Activated T-cell treated with anti-CD3 and anti-CD28 coated beads, Interleukin-2, amount 50 U/mL, for 24 hours (primary cell): ENCODE measurements at regions not wholly inside any gene's neighbourhood (a gene's known extent, or its start where the extent isn't known, plus 50 kb on each side); places are given as distances from the start of the nearest gene placed in this dataset.
"Not testable (repeated sequence)": the region's sequence is repeated elsewhere in the genome, so short reads cannot be mapped to it uniquely, and the experiment has no call there.

Source experiments
- DNase-seq: peaks from one replicate; pipeline ENCODE4 v3.0.0-alpha.2; 2020
- H3K27ac Mint-ChIP-seq: 2 replicates; pipeline ENCODE4 v1.8.0; 2020; ENCODE audit warnings: mild to moderate bottlenecking, mixed read lengths
- H3K27me3 Mint-ChIP-seq: 2 replicates; pipeline ENCODE4 v1.8.0; 2020; ENCODE audit warnings: mixed read lengths
- H3K36me3 Mint-ChIP-seq: 2 replicates; pipeline ENCODE4 v1.8.0; 2020; ENCODE audit warnings: low read depth, mixed read lengths
- H3K4me1 Mint-ChIP-seq: 2 replicates; pipeline ENCODE4 v1.8.0; 2020; ENCODE audit warnings: low read depth, mixed read lengths
- H3K4me3 Mint-ChIP-seq: 2 replicates; pipeline ENCODE4 v1.8.0; 2020; ENCODE audit warnings: mild to moderate bottlenecking, moderate library complexity, mixed read lengths
- H3K9me3 Mint-ChIP-seq: 2 replicates; pipeline ENCODE4 v1.8.0; 2020; ENCODE audit warnings: mixed read lengths

- no peak for DNase-seq
- Mint-ChIP-seq H3K36me3 (peaks cover 18% of the 10 kb centered on the region), H3K27ac (peak overlapping the region; percentile 87), H3K27me3 (no peaks in the 10 kb centered on the region), H3K9me3 (peaks cover 9% of the 10 kb centered on the region), H3K4me1 (peaks cover 87% of the 10 kb centered on the region), H3K4me3 (no peak overlapping the region)
These were observed 92.3 kb upstream of the CD44 start for GRCh38 chr11:35046681-35047080.

DNA sequence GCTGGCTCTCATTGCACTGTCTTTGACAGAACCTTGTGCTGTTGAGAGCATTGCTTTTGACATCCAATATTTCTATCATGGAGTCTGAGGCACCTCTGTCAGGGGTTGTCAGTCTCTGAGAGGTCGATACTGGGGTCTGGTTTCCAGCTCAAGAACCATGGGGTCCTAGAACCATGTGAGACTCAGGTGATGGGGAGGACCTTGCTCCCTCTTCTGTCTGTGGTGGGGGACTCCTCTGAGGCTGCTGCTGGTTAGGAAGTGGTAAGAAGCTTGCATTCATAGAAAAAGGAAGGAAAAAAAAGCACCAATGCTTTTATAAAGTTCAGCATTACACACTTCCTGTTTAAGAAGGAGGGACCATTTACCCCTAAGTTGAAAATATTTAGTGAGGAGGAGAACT lies 91.8 kb upstream of the CD44 start:
- H3K27ac Mint-ChIP-seq = peak overlapping the region; percentile 87
- H3K36me3 Mint-ChIP-seq = peaks cover 18% of the 10 kb centered on the region
- H3K4me1 Mint-ChIP-seq = peaks cover 85% of the 10 kb centered on the region
- peaks cover 9% of the 10 kb centered on the region for H3K9me3 Mint-ChIP-seq
- no peak for DNase-seq
- no peaks in the 10 kb centered on the region for H3K27me3 Mint-ChIP-seq
- peak overlapping the region; percentile 30 for H3K4me3 Mint-ChIP-seq

- Mint-ChIP-seq H3K4me1 (peaks cover 85% of the 10 kb centered on the region), H3K9me3 (peaks cover 9% of the 10 kb centered on the region), H3K36me3 (peaks cover 18% of the 10 kb centered on the region), H3K4me3 (no peak overlapping the region), H3K27ac (peak overlapping the region; percentile 63), H3K27me3 (no peaks in the 10 kb centered on the region)
- DNase-seq = no peak
These were observed 91.2 kb upstream of the CD44 start for GRCh38 chr11:35047769-35048168.

DNA sequence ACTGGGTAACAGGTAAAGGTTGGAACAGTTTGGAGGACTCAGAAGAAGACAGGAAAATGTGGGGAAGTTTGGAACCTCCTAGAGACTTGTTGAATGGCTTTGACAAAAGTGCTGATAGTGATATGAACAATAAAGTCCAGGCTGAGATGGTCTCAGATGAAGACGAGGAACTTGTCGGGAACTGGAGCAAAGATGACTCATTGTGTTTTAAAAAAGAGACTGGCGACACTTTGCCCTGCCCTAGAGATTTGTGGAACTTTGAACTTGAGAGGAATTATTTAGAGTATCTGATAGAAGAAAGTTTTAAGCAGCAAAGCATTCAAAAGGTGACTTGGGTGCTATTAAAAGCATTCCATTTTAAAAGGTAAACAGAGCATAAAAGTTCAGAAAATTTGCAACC lies 90.6 kb upstream of the CD44 start:
- peaks cover 82% of the 10 kb centered on the region for H3K4me1 Mint-ChIP-seq
- H3K27me3 Mint-ChIP-seq = not testable (repeated sequence)

GRCh38 chr11:35049859-35050531 lies 89.0 kb upstream of the CD44 start:
- no peak for DNase-seq
- peaks cover 18% of the 10 kb centered on the region for H3K36me3 Mint-ChIP-seq
- peaks cover 75% of the 10 kb centered on the region for H3K4me1 Mint-ChIP-seq
- H3K9me3 Mint-ChIP-seq = peaks cover 9% of the 10 kb centered on the region
- H3K27me3 Mint-ChIP-seq = no peaks in the 10 kb centered on the region
- H3K4me3 Mint-ChIP-seq = peak overlapping the region; percentile 71
- H3K27ac Mint-ChIP-seq = peak overlapping the region; percentile 84

More for the DNA sequence above, 90.6 kb upstream of the CD44 start:
- not testable (repeated sequence) for H3K9me3 Mint-ChIP-seq, H3K4me3 Mint-ChIP-seq, DNase-seq
- H3K27ac Mint-ChIP-seq = peak overlapping the region; percentile 63
- H3K36me3 Mint-ChIP-seq = peaks cover 18% of the 10 kb centered on the region

GRCh38 chr11:35050541-35050995 lies 88.4 kb upstream of the CD44 start:
- DNase-seq = no peak
- H3K9me3 Mint-ChIP-seq = peaks cover 13% of the 10 kb centered on the region
- H3K36me3 Mint-ChIP-seq = peaks cover 24% of the 10 kb centered on the region
- H3K4me3 Mint-ChIP-seq = peak overlapping the region; percentile 71
- no peaks in the 10 kb centered on the region for H3K27me3 Mint-ChIP-seq
- peaks cover 71% of the 10 kb centered on the region for H3K4me1 Mint-ChIP-seq
- H3K27ac Mint-ChIP-seq = peak overlapping the region; percentile 84

DNA sequence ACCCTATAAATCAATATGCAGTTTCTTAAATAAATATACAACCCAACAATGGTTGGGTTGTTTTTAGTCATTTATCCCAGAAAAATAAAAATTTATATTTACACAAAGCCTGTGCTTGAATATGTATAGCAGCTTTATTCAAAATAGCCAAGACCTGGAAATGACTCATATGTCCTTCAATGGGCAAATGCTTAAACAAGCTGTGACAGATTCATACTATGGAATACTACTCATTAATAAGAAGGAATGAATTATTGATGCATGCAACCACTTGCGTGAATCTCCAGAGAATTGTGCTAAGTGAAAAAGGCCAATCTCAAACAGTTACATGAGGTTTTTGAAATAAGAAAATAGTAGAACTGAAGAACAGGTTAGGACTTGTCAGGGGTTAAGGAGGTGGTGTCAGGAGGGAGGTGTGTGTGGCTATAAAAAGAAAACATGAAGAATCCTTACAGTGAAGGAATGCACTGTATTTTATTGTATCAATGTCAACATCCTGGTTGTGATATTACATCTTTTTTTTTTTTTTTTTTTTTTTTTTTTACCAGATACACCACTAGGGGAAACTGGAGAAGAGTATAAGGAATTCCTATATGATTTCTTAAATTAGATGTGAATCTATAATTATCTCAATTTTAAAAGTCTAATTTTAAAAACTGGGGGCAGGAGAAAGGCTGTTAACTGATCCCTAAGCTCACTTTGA lies 82.4 kb upstream of the CD44 start:
- no peak for DNase-seq
- H3K4me3 Mint-ChIP-seq = no peak overlapping the region
- no peak overlapping the region for H3K27ac Mint-ChIP-seq
- H3K4me1 Mint-ChIP-seq = peaks cover 57% of the 10 kb centered on the region
- no peaks in the 10 kb centered on the region for H3K27me3 Mint-ChIP-seq
- peaks cover 21% of the 10 kb centered on the region for H3K9me3 Mint-ChIP-seq
- H3K36me3 Mint-ChIP-seq = peaks cover 22% of the 10 kb centered on the region

GRCh38 chr11:35057926-35058668 lies 80.9 kb upstream of the CD44 start:
- Mint-ChIP-seq H3K36me3 (peaks cover 22% of the 10 kb centered on the region), H3K27ac (no peak overlapping the region), H3K4me3 (no peak overlapping the region), H3K9me3 (peaks cover 21% of the 10 kb centered on the region), H3K4me1 (peaks cover 51% of the 10 kb centered on the region), H3K27me3 (no peaks in the 10 kb centered on the region)
- no peak for DNase-seq

DNA sequence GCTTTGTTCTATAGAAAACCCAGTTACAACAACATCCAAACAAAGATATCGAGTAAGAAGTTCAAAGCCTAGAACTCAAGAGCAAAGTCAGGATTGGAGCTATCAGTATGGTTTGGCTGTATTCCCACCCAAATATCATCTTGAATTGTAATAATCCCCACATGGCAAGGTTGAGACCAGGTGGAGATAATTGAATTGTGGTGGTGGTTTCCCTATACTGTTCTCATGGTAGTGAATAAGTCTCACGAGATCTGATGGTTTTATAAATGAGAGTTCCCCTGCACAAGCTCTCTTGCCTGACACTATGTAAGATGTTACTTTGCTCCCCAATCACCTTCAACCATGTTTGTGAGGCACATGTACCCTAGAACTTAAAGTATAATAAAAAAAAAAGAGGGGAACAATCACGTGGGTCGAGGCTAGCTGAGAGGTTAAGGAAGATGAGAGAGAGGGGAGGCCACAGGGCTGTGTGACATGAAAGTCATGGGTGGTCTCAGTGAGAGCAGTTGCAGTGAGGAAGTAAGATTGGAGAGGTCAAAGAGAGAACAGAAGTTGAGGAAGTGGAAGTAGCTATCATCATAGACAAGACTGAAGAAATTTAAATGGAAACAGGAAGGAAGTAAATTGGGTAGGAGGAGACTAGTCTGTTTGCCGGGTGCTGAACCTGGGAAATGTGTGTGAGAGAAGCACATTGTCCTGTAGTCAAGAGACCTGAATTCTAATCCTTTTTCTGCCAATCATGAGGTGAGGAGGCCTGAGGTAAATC lies 80.1 kb upstream of the CD44 start:
- H3K27ac Mint-ChIP-seq = peak overlapping the region; percentile 68

DNA sequence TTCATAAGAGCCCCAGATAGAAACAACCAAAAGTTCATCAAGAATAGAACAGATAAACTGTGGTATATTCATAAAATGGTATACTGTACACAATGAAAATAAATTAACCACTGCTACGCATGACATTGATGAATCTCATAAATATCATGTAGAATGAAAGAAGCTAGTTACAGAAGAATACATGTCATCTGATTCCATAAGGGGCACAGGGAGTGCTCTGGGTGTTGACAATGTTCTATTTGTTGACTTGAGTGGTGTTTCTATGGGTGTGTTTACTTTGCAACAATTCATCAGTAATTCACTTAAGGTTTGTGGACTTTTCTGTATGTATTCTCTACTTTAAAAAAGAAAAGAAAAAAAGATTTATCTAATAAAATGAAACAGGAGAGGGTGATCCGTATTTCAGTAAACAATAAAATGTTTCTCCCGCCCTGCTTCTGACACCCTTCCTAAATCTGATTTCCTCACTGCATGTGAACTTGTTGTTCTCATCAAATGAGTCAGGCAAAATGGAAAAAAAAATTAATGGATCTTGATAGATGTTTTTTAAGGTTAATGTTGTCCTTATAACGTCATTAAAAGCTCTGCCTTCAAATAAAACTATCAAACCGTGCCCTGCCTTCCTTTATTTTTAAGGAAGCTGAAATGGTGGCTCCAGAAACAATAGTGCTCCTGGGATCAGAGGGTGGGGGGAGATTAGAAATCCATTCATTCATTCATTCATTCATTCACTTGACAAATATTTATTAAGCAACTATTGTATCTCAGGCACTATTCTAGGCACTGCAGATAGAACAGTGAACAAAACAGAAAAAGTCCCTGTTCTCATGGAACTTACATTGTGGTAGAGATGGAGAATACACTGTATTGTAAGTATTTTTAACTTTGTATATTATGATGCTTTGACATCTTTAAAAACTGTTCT lies 77.2 kb upstream of the CD44 start:
- Mint-ChIP-seq H3K9me3 (peaks cover 12% of the 10 kb centered on the region), H3K27ac (no peak overlapping the region), H3K27me3 (no peaks in the 10 kb centered on the region), H3K4me3 (no peak overlapping the region), H3K36me3 (peaks cover 11% of the 10 kb centered on the region), H3K4me1 (peaks cover 58% of the 10 kb centered on the region)
- no peak for DNase-seq

More for the DNA sequence above, 80.1 kb upstream of the CD44 start:
- H3K4me1 Mint-ChIP-seq = peaks cover 51% of the 10 kb centered on the region
- H3K4me3 Mint-ChIP-seq = no peak overlapping the region
- peaks cover 22% of the 10 kb centered on the region for H3K36me3 Mint-ChIP-seq
- H3K27me3 Mint-ChIP-seq = no peaks in the 10 kb centered on the region
- no peak for DNase-seq
- peaks cover 21% of the 10 kb centered on the region for H3K9me3 Mint-ChIP-seq

GRCh38 chr11:35063488-35063931 lies 75.5 kb upstream of the CD44 start:
- H3K9me3 Mint-ChIP-seq = peaks cover 9% of the 10 kb centered on the region
- H3K36me3 Mint-ChIP-seq = peaks cover 8% of the 10 kb centered on the region
- H3K27me3 Mint-ChIP-seq = no peaks in the 10 kb centered on the region
- H3K4me3 Mint-ChIP-seq = no peak overlapping the region
- H3K4me1 Mint-ChIP-seq = peaks cover 55% of the 10 kb centered on the region
- DNase-seq = no peak
- H3K27ac Mint-ChIP-seq = no peak overlapping the region

DNA sequence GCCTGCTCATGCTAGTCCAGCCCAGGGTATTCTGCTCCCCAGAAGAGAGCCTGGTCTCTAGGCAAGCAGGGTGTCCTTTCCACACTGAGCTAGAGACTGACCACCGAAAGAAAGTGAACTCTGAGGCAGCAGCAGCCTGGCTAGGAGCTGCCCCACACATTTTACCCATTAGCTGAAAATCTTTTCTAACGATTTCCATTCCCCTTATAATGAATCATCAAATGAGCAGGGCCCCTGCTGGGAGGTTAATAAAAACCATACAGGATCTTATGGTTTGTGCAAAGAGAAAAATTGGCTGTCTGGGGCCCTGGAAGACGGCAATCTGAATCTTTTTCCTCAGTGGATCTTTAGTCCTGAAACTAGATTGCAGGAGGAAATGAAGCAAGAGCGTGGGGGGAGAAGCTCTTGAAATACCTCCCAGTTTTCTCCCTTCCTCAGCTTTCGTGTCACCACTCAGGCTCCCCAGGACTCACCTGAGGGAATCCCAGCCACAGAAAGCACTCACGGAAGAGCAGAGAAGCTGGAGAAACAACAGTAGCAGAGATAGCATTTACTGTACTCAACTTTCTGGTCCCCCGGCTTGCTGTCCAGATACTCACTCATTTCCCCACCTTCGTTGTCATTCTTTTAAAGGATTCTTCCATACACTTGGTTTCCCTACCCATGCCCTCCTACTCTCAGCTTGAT lies 74.7 kb upstream of the CD44 start:
- no peak for DNase-seq
- Mint-ChIP-seq H3K27ac (no peak overlapping the region), H3K27me3 (no peaks in the 10 kb centered on the region), H3K4me3 (no peak overlapping the region), H3K36me3 (peaks cover 9% of the 10 kb centered on the region), H3K9me3 (peaks cover 9% of the 10 kb centered on the region), H3K4me1 (peaks cover 55% of the 10 kb centered on the region)

GRCh38 chr11:35065566-35065965 lies 73.4 kb upstream of the CD44 start:
- Mint-ChIP-seq H3K9me3 (peaks cover 22% of the 10 kb centered on the region), H3K4me1 (peaks cover 52% of the 10 kb centered on the region), H3K27me3 (no peaks in the 10 kb centered on the region), H3K36me3 (peaks cover 18% of the 10 kb centered on the region), H3K27ac (no peak overlapping the region), H3K4me3 (no peak overlapping the region)
- DNase-seq = no peak
